ENCODE measurements at regions not wholly inside any gene's neighbourhood (a gene's known extent, or its start where the extent isn't known, plus 50 kb on each side); places are given as distances from the start of the nearest gene placed in this dataset.
"Not testable (repeated sequence)": the region's sequence is repeated elsewhere in the genome, so short reads cannot be mapped to it uniquely, and the experiment has no call there.

GRCh38 chr2:144749188-144749587 is 229.3 kb upstream of the ZEB2 start:
- H3K36me3 ChIP-seq (ENCODE audit: control insufficient read depth in 4 of 4, insufficient read depth in 4 of 4, low read length in 3 of 4), result no peaks in the 10 kb centered on the region
- H3K27me3 ChIP-seq (replicated peaks in 2 of 5; ENCODE audit: control insufficient read depth in 4 of 5, insufficient read depth in 5 of 5, low read length in 4 of 5), result no peaks in the 10 kb centered on the region
- peaks cover 0 to 33% (median 10%) of the 10 kb centered on the region in 5 experiments for H3K9me3 ChIP-seq (ENCODE audit: control extremely low read depth in 1 of 5, control insufficient read depth in 4 of 5, insufficient read depth in 2 of 5, low read depth in 1 of 5, low read length in 4 of 5)
- WGBS (ENCODE audit: insufficient coverage), result no CpG with 5 or more reads among the region's 1 CpG
- H3K27ac ChIP-seq (ENCODE audit: insufficient read depth in 1 of 2, low read depth in 1 of 2, low read length in 2 of 2, poor library complexity in 1 of 2, severe bottlenecking in 2 of 2), result no peak overlapping the region
- H3K4me3 ChIP-seq (ENCODE audit: control insufficient read depth in 1 of 7, extremely low read depth in 1 of 7, insufficient read depth in 4 of 7, low read depth in 2 of 7, low read length in 6 of 7), result no peak overlapping the region
- DNase-seq, result no peak
- ChIA-PET POLR2A (no interaction called here), CTCF (no interaction called here)
- H3K4me1 ChIP-seq (ENCODE audit: control extremely low read depth in 1 of 4, control insufficient read depth in 4 of 4, insufficient read depth in 4 of 4, low read length in 3 of 4), result peaks cover 0 to 4% (median 2%) of the 10 kb centered on the region in 4 experiments

DNA sequence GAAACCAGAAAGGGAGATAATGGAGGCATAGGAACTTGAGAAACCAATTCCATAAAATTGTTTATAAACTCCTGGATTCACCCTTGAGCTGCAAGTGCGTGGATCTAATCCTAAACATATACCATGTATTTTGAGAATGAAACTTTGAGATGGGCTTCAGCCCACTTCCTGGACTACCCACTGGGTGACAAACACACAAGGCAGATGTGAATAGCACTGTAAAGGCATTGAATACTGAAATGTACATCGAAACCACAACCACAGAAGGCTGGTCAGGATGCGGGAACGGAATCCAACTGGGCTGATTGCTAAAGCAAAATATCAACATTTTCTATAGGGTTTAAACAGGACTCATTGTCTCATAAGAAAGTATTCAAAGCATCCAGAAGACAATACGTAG is 228.5 kb upstream of the ZEB2 start:
- Histone ChIP-seq H3K36me3 (ENCODE audit: control insufficient read depth in 4 of 4, insufficient read depth in 4 of 4, low read length in 3 of 4) (no peaks in the 10 kb centered on the region), H3K4me3 (ENCODE audit: control insufficient read depth in 1 of 7, extremely low read depth in 1 of 7, insufficient read depth in 4 of 7, low read depth in 2 of 7, low read length in 6 of 7) (no peak overlapping the region), H3K27me3 (replicated peaks in 2 of 5; ENCODE audit: control insufficient read depth in 4 of 5, insufficient read depth in 5 of 5, low read length in 4 of 5) (no peaks in the 10 kb centered on the region), H3K27ac (ENCODE audit: insufficient read depth in 1 of 2, low read depth in 1 of 2, low read length in 2 of 2, poor library complexity in 1 of 2, severe bottlenecking in 2 of 2) (no peak overlapping the region), H3K9me3 (ENCODE audit: control extremely low read depth in 1 of 5, control insufficient read depth in 4 of 5, insufficient read depth in 2 of 5, low read depth in 1 of 5, low read length in 4 of 5) (peaks cover 0 to 33% (median 10%) of the 10 kb centered on the region in 5 experiments), H3K4me1 (ENCODE audit: control extremely low read depth in 1 of 4, control insufficient read depth in 4 of 4, insufficient read depth in 4 of 4, low read length in 3 of 4) (peaks cover 0 to 4% (median 2%) of the 10 kb centered on the region in 4 experiments)
- CTCF ChIA-PET, result no interaction called here
- 100% methylated on average over 4 of the region's 5 CpGs for WGBS (ENCODE audit: insufficient coverage)
- POLR2A ChIA-PET, result no interaction called here
- DNase-seq, result no peak

- no peak overlapping the region for H3K4me3 ChIP-seq (ENCODE audit: control insufficient read depth in 1 of 7, extremely low read depth in 1 of 7, insufficient read depth in 4 of 7, low read depth in 2 of 7, low read length in 6 of 7)
- H3K9me3 ChIP-seq (ENCODE audit: control extremely low read depth in 1 of 5, control insufficient read depth in 4 of 5, insufficient read depth in 2 of 5, low read depth in 1 of 5, low read length in 4 of 5), result peaks cover 0 to 33% (median 10%) of the 10 kb centered on the region in 5 experiments
- H3K27ac ChIP-seq (ENCODE audit: insufficient read depth in 1 of 2, low read depth in 1 of 2, low read length in 2 of 2, poor library complexity in 1 of 2, severe bottlenecking in 2 of 2), result no peak overlapping the region
- H3K27me3 ChIP-seq (replicated peaks in 2 of 5; ENCODE audit: control insufficient read depth in 4 of 5, insufficient read depth in 5 of 5, low read length in 4 of 5), result no peaks in the 10 kb centered on the region
- H3K4me1 ChIP-seq (ENCODE audit: control extremely low read depth in 1 of 4, control insufficient read depth in 4 of 4, insufficient read depth in 4 of 4, low read length in 3 of 4), result peaks cover 0 to 4% (median 2%) of the 10 kb centered on the region in 4 experiments
- 98% methylated on average over 10 of the region's 14 CpGs for WGBS (ENCODE audit: insufficient coverage)
- peak; percentile 3 to 17 (median 17) for DNase-seq
- CTCF ChIA-PET, result no interaction called here
- H3K36me3 ChIP-seq (ENCODE audit: control insufficient read depth in 4 of 4, insufficient read depth in 4 of 4, low read length in 3 of 4), result no peaks in the 10 kb centered on the region
- POLR2A ChIA-PET, result no interaction called here
These were observed 227.7 kb upstream of the ZEB2 start for GRCh38 chr2:144747571-144747970.

DNA sequence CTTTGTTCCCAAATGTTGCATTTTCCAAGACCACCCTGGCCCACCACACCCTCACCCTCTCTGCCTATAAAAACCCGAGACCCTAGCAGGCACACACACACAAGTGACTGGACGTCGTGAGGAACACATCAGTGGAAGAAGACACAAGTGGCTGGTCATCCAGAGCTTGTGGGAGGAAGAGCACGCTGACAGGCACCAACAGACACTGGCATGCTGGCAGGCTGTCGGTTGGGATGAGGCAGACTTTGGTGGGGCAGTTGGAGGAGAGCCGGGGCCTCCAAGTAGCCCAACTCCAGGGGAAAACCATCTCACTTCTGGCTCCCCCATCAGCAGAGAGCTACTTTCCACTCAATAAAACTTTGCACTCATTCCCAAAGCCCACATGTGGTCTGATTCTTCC is 225.5 kb upstream of the ZEB2 start:
- DNase-seq, result no peak
- peaks cover 0 to 4% (median 2%) of the 10 kb centered on the region in 4 experiments for H3K4me1 ChIP-seq (ENCODE audit: control extremely low read depth in 1 of 4, control insufficient read depth in 4 of 4, insufficient read depth in 4 of 4, low read length in 3 of 4)
- H3K9me3 ChIP-seq (ENCODE audit: control extremely low read depth in 1 of 5, control insufficient read depth in 4 of 5, insufficient read depth in 2 of 5, low read depth in 1 of 5, low read length in 4 of 5), result peaks cover 0 to 28% (median 10%) of the 10 kb centered on the region in 5 experiments
- CTCF ChIA-PET, result no interaction called here
- no peaks in the 10 kb centered on the region for H3K27me3 ChIP-seq (replicated peaks in 2 of 5; ENCODE audit: control insufficient read depth in 4 of 5, insufficient read depth in 5 of 5, low read length in 4 of 5)
- no peak overlapping the region for H3K4me3 ChIP-seq (ENCODE audit: control insufficient read depth in 1 of 7, extremely low read depth in 1 of 7, insufficient read depth in 4 of 7, low read depth in 2 of 7, low read length in 6 of 7)
- no peaks in the 10 kb centered on the region for H3K36me3 ChIP-seq (ENCODE audit: control insufficient read depth in 4 of 4, insufficient read depth in 4 of 4, low read length in 3 of 4)
- 98% methylated on average over 4 of the region's 6 CpGs for WGBS (ENCODE audit: insufficient coverage)
- H3K27ac ChIP-seq (ENCODE audit: insufficient read depth in 1 of 2, low read depth in 1 of 2, low read length in 2 of 2, poor library complexity in 1 of 2, severe bottlenecking in 2 of 2), result no peak overlapping the region
- POLR2A ChIA-PET, result no interaction called here

- Histone ChIP-seq H3K27ac (ENCODE audit: insufficient read depth in 1 of 2, low read depth in 1 of 2, low read length in 2 of 2, poor library complexity in 1 of 2, severe bottlenecking in 2 of 2) (no peak overlapping the region), H3K27me3 (replicated peaks in 2 of 5; ENCODE audit: control insufficient read depth in 4 of 5, insufficient read depth in 5 of 5, low read length in 4 of 5) (no peaks in the 10 kb centered on the region), H3K9me3 (ENCODE audit: control extremely low read depth in 1 of 5, control insufficient read depth in 4 of 5, insufficient read depth in 2 of 5, low read depth in 1 of 5, low read length in 4 of 5) (peaks cover 0 to 8% (median 0%) of the 10 kb centered on the region in 5 experiments), H3K4me3 (ENCODE audit: control insufficient read depth in 1 of 7, extremely low read depth in 1 of 7, insufficient read depth in 4 of 7, low read depth in 2 of 7, low read length in 6 of 7) (no peak overlapping the region), H3K4me1 (ENCODE audit: control extremely low read depth in 1 of 4, control insufficient read depth in 4 of 4, insufficient read depth in 4 of 4, low read length in 3 of 4) (no peaks in the 10 kb centered on the region), H3K36me3 (ENCODE audit: control insufficient read depth in 4 of 4, insufficient read depth in 4 of 4, low read length in 3 of 4) (no peaks in the 10 kb centered on the region)
- no peak for DNase-seq
- CTCF ChIA-PET, result no interaction called here
- POLR2A ChIA-PET, result no interaction called here
These were observed 218.8 kb upstream of the ZEB2 start for GRCh38 chr2:144738749-144739148.

- no peaks in the 10 kb centered on the region for H3K27me3 ChIP-seq (replicated peaks in 2 of 5; ENCODE audit: control insufficient read depth in 4 of 5, insufficient read depth in 5 of 5, low read length in 4 of 5)
- POLR2A ChIA-PET, result no interaction called here
- 100% methylated on average over 1 of the region's 2 CpGs for whole genome bisulfite sequencing (ENCODE audit: insufficient coverage)
- CTCF ChIA-PET, result no interaction called here
- H3K36me3 ChIP-seq (ENCODE audit: control insufficient read depth in 4 of 4, insufficient read depth in 4 of 4, low read length in 3 of 4), result no peaks in the 10 kb centered on the region
- no peak for DNase-seq
- H3K4me1 ChIP-seq (ENCODE audit: control extremely low read depth in 1 of 4, control insufficient read depth in 4 of 4, insufficient read depth in 4 of 4, low read length in 3 of 4), result no peaks in the 10 kb centered on the region
- no peak overlapping the region for H3K27ac ChIP-seq (ENCODE audit: insufficient read depth in 1 of 2, low read depth in 1 of 2, low read length in 2 of 2, poor library complexity in 1 of 2, severe bottlenecking in 2 of 2)
- no peak overlapping the region for H3K4me3 ChIP-seq (ENCODE audit: control insufficient read depth in 1 of 7, extremely low read depth in 1 of 7, insufficient read depth in 4 of 7, low read depth in 2 of 7, low read length in 6 of 7)
- H3K9me3 ChIP-seq (ENCODE audit: control extremely low read depth in 1 of 5, control insufficient read depth in 4 of 5, insufficient read depth in 2 of 5, low read depth in 1 of 5, low read length in 4 of 5), result peaks cover 0 to 8% (median 0%) of the 10 kb centered on the region in 5 experiments
These were observed 210.8 kb upstream of the ZEB2 start for GRCh38 chr2:144730711-144731110.

GRCh38 chr2:144724460-144724859 is 204.5 kb upstream of the ZEB2 start:
- DNase-seq; H3K4me1 ChIP-seq (ENCODE audit: control extremely low read depth in 1 of 4, control insufficient read depth in 4 of 4, insufficient read depth in 4 of 4, low read length in 3 of 4); H3K36me3 ChIP-seq (ENCODE audit: control insufficient read depth in 4 of 4, insufficient read depth in 4 of 4, low read length in 3 of 4); POLR2A ChIA-PET; H3K27me3 ChIP-seq (replicated peaks in 2 of 5; ENCODE audit: control insufficient read depth in 4 of 5, insufficient read depth in 5 of 5, low read length in 4 of 5); CTCF ChIA-PET; H3K9me3 ChIP-seq (ENCODE audit: control extremely low read depth in 1 of 5, control insufficient read depth in 4 of 5, insufficient read depth in 2 of 5, low read depth in 1 of 5, low read length in 4 of 5); H3K4me3 ChIP-seq (ENCODE audit: control insufficient read depth in 1 of 7, extremely low read depth in 1 of 7, insufficient read depth in 4 of 7, low read depth in 2 of 7, low read length in 6 of 7); H3K27ac ChIP-seq (ENCODE audit: insufficient read depth in 1 of 2, low read depth in 1 of 2, low read length in 2 of 2, poor library complexity in 1 of 2, severe bottlenecking in 2 of 2): not testable (repeated sequence)
- WGBS (ENCODE audit: insufficient coverage), result no CpG with 5 or more reads among the region's 2 CpGs

Measured in common myeloid progenitor, CD34-positive (primary cell).